ENCODE measurements at regions not wholly inside any gene's neighbourhood (a gene's known extent, or its start where the extent isn't known, plus 50 kb on each side); places are given as distances from the start of the nearest gene placed in this dataset.

- H3K4me3 Mint-ChIP-seq (ENCODE audit: unreplicated experiment): no peak overlapping the region
- H3K4me1 Mint-ChIP-seq (ENCODE audit: low read depth, unreplicated experiment): peaks cover 12% of the 10 kb centered on the region
- H3K9me3 Mint-ChIP-seq (ENCODE audit: unreplicated experiment): peaks cover 1% of the 10 kb centered on the region
- no peak overlapping the region for H3K4me3 ChIP-seq (ENCODE audit: insufficient read depth, low read depth, low read length)
- H3K27me3 Mint-ChIP-seq (ENCODE audit: low read depth, unreplicated experiment): no peaks in the 10 kb centered on the region
- H3K27ac ChIP-seq (ENCODE audit: low read depth, low read length): peak overlapping the region; percentile 55
- no peak overlapping the region for H3K27ac Mint-ChIP-seq (ENCODE audit: unreplicated experiment)
- no peak overlapping the region for H3K9ac ChIP-seq (ENCODE audit: low read length)
- no peaks in the 10 kb centered on the region for H3K4me1 ChIP-seq (ENCODE audit: insufficient read depth, low read length)
- no peak overlapping the region for H2AFZ ChIP-seq (ENCODE audit: low read depth, low read length)
- no peaks in the 10 kb centered on the region for H3K79me2 ChIP-seq (ENCODE audit: insufficient read depth, low read length)
- no peaks in the 10 kb centered on the region for H3K27me3 ChIP-seq (ENCODE audit: insufficient read depth, low read length)
- H4K20me1 ChIP-seq (ENCODE audit: insufficient read depth, low read length): no peaks in the 10 kb centered on the region
- H3K4me2 ChIP-seq (ENCODE audit: low read length): no peak overlapping the region
- H3K36me3 Mint-ChIP-seq (ENCODE audit: low read depth, unreplicated experiment): no peaks in the 10 kb centered on the region
- FAIRE-seq (no peak), DNase-seq (ENCODE audit: low read depth) (peak; percentile 82)
- TF ChIP-seq CTCF (IDR thresholded peaks at IDR 0.05; ENCODE audit: insufficient read depth, low read depth, low read length): no peak
- H3K36me3 ChIP-seq (ENCODE audit: insufficient read depth, low read length): no peaks in the 10 kb centered on the region
- no peaks in the 10 kb centered on the region for H3K9me3 ChIP-seq (ENCODE audit: insufficient read depth, low read depth, low read length)
Measured at GRCh38 chr5:57703721-57704120, 221.1 kb upstream of the ACTBL2 start.

- H3K9me3 Mint-ChIP-seq (ENCODE audit: unreplicated experiment): peaks cover 1% of the 10 kb centered on the region
- Histone ChIP-seq H3K36me3 (ENCODE audit: insufficient read depth, low read length) (no peaks in the 10 kb centered on the region), H3K27me3 (ENCODE audit: insufficient read depth, low read length) (no peaks in the 10 kb centered on the region), H2AFZ (ENCODE audit: low read depth, low read length) (no peak overlapping the region), H3K9me3 (ENCODE audit: insufficient read depth, low read depth, low read length) (no peaks in the 10 kb centered on the region), H3K27ac (ENCODE audit: low read depth, low read length) (no peak overlapping the region), H3K4me1 (ENCODE audit: insufficient read depth, low read length) (no peaks in the 10 kb centered on the region), H3K9ac (ENCODE audit: low read length) (no peak overlapping the region), H3K4me3 (ENCODE audit: insufficient read depth, low read depth, low read length) (no peak overlapping the region), H4K20me1 (ENCODE audit: insufficient read depth, low read length) (no peaks in the 10 kb centered on the region), H3K79me2 (ENCODE audit: insufficient read depth, low read length) (no peaks in the 10 kb centered on the region), H3K4me2 (ENCODE audit: low read length) (no peak overlapping the region)
- no peak overlapping the region for H3K4me3 Mint-ChIP-seq (ENCODE audit: unreplicated experiment)
- H3K27me3 Mint-ChIP-seq (ENCODE audit: low read depth, unreplicated experiment): no peaks in the 10 kb centered on the region
- TF ChIP-seq CTCF (IDR thresholded peaks at IDR 0.05; ENCODE audit: insufficient read depth, low read depth, low read length): no peak
- no peak for TF ChIP-seq EZH2 (IDR thresholded peaks at IDR 0.05; ENCODE audit: insufficient read depth, low read length)
- peaks cover 19% of the 10 kb centered on the region for H3K4me1 Mint-ChIP-seq (ENCODE audit: low read depth, unreplicated experiment)
- no peak for FAIRE-seq
- no peak for DNase-seq (ENCODE audit: low read depth)
- no peaks in the 10 kb centered on the region for H3K36me3 Mint-ChIP-seq (ENCODE audit: low read depth, unreplicated experiment)
- H3K27ac Mint-ChIP-seq (ENCODE audit: unreplicated experiment): no peak overlapping the region
Measured at GRCh38 chr5:57700484-57700883, 217.9 kb upstream of the ACTBL2 start.

GRCh38 chr5:57700072-57700471, 217.5 kb upstream of the ACTBL2 start:
- Histone ChIP-seq H3K27me3 (ENCODE audit: insufficient read depth, low read length) (no peaks in the 10 kb centered on the region), H4K20me1 (ENCODE audit: insufficient read depth, low read length) (no peaks in the 10 kb centered on the region), H3K9me3 (ENCODE audit: insufficient read depth, low read depth, low read length) (no peaks in the 10 kb centered on the region), H3K4me2 (ENCODE audit: low read length) (no peak overlapping the region), H3K4me3 (ENCODE audit: insufficient read depth, low read depth, low read length) (no peak overlapping the region), H3K9ac (ENCODE audit: low read length) (no peak overlapping the region), H2AFZ (ENCODE audit: low read depth, low read length) (no peak overlapping the region), H3K79me2 (ENCODE audit: insufficient read depth, low read length) (no peaks in the 10 kb centered on the region), H3K27ac (ENCODE audit: low read depth, low read length) (no peak overlapping the region), H3K36me3 (ENCODE audit: insufficient read depth, low read length) (no peaks in the 10 kb centered on the region), H3K4me1 (ENCODE audit: insufficient read depth, low read length) (no peaks in the 10 kb centered on the region)
- Mint-ChIP-seq H3K4me1 (ENCODE audit: low read depth, unreplicated experiment) (peaks cover 21% of the 10 kb centered on the region), H3K36me3 (ENCODE audit: low read depth, unreplicated experiment) (no peaks in the 10 kb centered on the region), H3K4me3 (ENCODE audit: unreplicated experiment) (no peak overlapping the region), H3K27me3 (ENCODE audit: low read depth, unreplicated experiment) (no peaks in the 10 kb centered on the region), H3K9me3 (ENCODE audit: unreplicated experiment) (peaks cover 1% of the 10 kb centered on the region), H3K27ac (ENCODE audit: unreplicated experiment) (no peak overlapping the region)
- DNase-seq (ENCODE audit: low read depth) (no peak), FAIRE-seq (no peak)
- no peak for TF ChIP-seq CTCF (IDR thresholded peaks at IDR 0.05; ENCODE audit: insufficient read depth, low read depth, low read length)
